Left ventricle myocardium inferior (tissue), 1 donor: ENCODE measurements at regions not wholly inside any gene's neighbourhood (a gene's known extent, or its start where the extent isn't known, plus 50 kb on each side); places are given as distances from the start of the nearest gene placed in this dataset.
"Not testable (repeated sequence)": the region's sequence is repeated elsewhere in the genome, so short reads cannot be mapped to it uniquely, and the experiment has no call there.

ENCODE experiments used
- DNase-seq: peaks from one replicate; pipeline ENCODE4 v3.0.0-alpha.2; 2020
- H3K27ac ChIP-seq: fragments of 200-600 bp; replicated peaks from 2 replicates; pipeline ENCODE4 v1.8.0; 2021
- H3K27me3 ChIP-seq: fragments of 200-600 bp; 2 replicates; pipeline ENCODE4 v1.8.0; 2021; ENCODE audit warnings: low read depth
- H3K36me3 ChIP-seq: fragments of 200-600 bp; 2 replicates; pipeline ENCODE4 v1.8.0; 2021
- H3K4me1 ChIP-seq: fragments of 200-600 bp; 2 replicates; pipeline ENCODE4 v1.8.0; 2021
- H3K4me3 ChIP-seq: fragments of 200-600 bp; 2 replicates; pipeline ENCODE4 v1.8.0; 2021; ENCODE audit warnings: mild to moderate bottlenecking, moderate library complexity
- H3K9me3 ChIP-seq: fragments of 200-600 bp; replicated peaks from 2 replicates; pipeline ENCODE4 v1.8.0; 2021
- CTCF ChIP-seq: fragments of 200-600 bp; IDR thresholded peaks from 2 replicates; pipeline ENCODE4 v1.8.0; 2021; ENCODE audit warnings: antibody characterized with exemption, mild to moderate bottlenecking, borderline replicate concordance
- intact Hi-C: fragments of 100-400 bp; cut with micrococcal nuclease; formaldehyde crosslinking; loops from one replicate; pipeline ENCODE4 v1.11.0; 2022
- donor health status: DM: no; HTN: yes; CAD: no; lungs with severe emphysema.

GRCh38 chr11:116051494-116051893 lies 547.3 kb upstream of the CADM1 start:
- H3K4me3 ChIP-seq, result no peak overlapping the region
- no peaks in the 10 kb centered on the region for H3K9me3 ChIP-seq
- no peaks in the 10 kb centered on the region for H3K36me3 ChIP-seq
- H3K27ac ChIP-seq, result no peak overlapping the region
- peaks cover 66% of the 10 kb centered on the region for H3K27me3 ChIP-seq
- TF ChIP-seq CTCF, result no peak
- no peaks in the 10 kb centered on the region for H3K4me1 ChIP-seq
- intact Hi-C loops, result no loop called here
- DNase-seq, result no peak

GRCh38 chr11:116049383-116049782 lies 545.2 kb upstream of the CADM1 start:
- DNase-seq, result no peak
- H3K27me3 ChIP-seq, result peaks cover 58% of the 10 kb centered on the region
- intact Hi-C loops, result no loop called here
- no peak overlapping the region for H3K4me3 ChIP-seq
- H3K4me1 ChIP-seq, result no peaks in the 10 kb centered on the region
- no peak overlapping the region for H3K27ac ChIP-seq
- H3K36me3 ChIP-seq, result no peaks in the 10 kb centered on the region
- H3K9me3 ChIP-seq, result no peaks in the 10 kb centered on the region
- no peak for TF ChIP-seq CTCF

GRCh38 chr11:116046127-116046526 lies 541.9 kb upstream of the CADM1 start:
- Histone ChIP-seq H3K27me3 (peaks cover 38% of the 10 kb centered on the region), H3K4me1 (no peaks in the 10 kb centered on the region), H3K9me3 (no peaks in the 10 kb centered on the region), H3K27ac (no peak overlapping the region), H3K4me3 (no peak overlapping the region), H3K36me3 (no peaks in the 10 kb centered on the region)
- TF ChIP-seq CTCF, result no peak
- intact Hi-C loops, result no loop called here
- no peak for DNase-seq

- no peak for DNase-seq
- Histone ChIP-seq H3K4me1 (no peaks in the 10 kb centered on the region), H3K36me3 (no peaks in the 10 kb centered on the region), H3K27ac (no peak overlapping the region), H3K9me3 (no peaks in the 10 kb centered on the region), H3K4me3 (no peak overlapping the region), H3K27me3 (peaks cover 37% of the 10 kb centered on the region)
- no peak for TF ChIP-seq CTCF
- intact Hi-C loops, result no loop called here
These were observed 540.7 kb upstream of the CADM1 start for GRCh38 chr11:116044941-116045340.

- Histone ChIP-seq H3K4me3 (no peak overlapping the region), H3K27me3 (peaks cover 37% of the 10 kb centered on the region), H3K4me1 (no peaks in the 10 kb centered on the region), H3K36me3 (no peaks in the 10 kb centered on the region), H3K27ac (no peak overlapping the region), H3K9me3 (no peaks in the 10 kb centered on the region)
- no peak for TF ChIP-seq CTCF
- intact Hi-C loops, result no loop called here
- DNase-seq, result no peak
These were observed 540.3 kb upstream of the CADM1 start for GRCh38 chr11:116044520-116044919.

- Histone ChIP-seq H3K4me3 (no peak overlapping the region), H3K9me3 (no peaks in the 10 kb centered on the region), H3K27me3 (peaks cover 37% of the 10 kb centered on the region), H3K4me1 (no peaks in the 10 kb centered on the region), H3K36me3 (no peaks in the 10 kb centered on the region), H3K27ac (no peak overlapping the region)
- DNase-seq, result no peak
- intact Hi-C loops, result no loop called here
- TF ChIP-seq CTCF, result no peak
These were observed 539.6 kb upstream of the CADM1 start for GRCh38 chr11:116043857-116044256.

GRCh38 chr11:116043059-116043458 lies 538.8 kb upstream of the CADM1 start:
- H3K27ac ChIP-seq, intact Hi-C loops, H3K4me3 ChIP-seq, H3K36me3 ChIP-seq, H3K4me1 ChIP-seq, H3K9me3 ChIP-seq, DNase-seq: not testable (repeated sequence)
- H3K27me3 ChIP-seq, result peaks cover 37% of the 10 kb centered on the region
